H4 (cell line): ENCODE measurements at regions not wholly inside any gene's neighbourhood (a gene's known extent, or its start where the extent isn't known, plus 50 kb on each side); places are given as distances from the start of the nearest gene placed in this dataset.
"Not testable (repeated sequence)": the region's sequence is repeated elsewhere in the genome, so short reads cannot be mapped to it uniquely, and the experiment has no call there.

Experiments used
- DNase-seq: peaks from one replicate; pipeline ENCODE4 v3.0.0-alpha.2; 2015; ENCODE audit warnings: low spot score

- peak; percentile 24 for DNase-seq
Measured at GRCh38 chr4:29708473-29708872, 1011.7 kb upstream of the PCDH7 start.

GRCh38 chr4:29710519-29710918 lies 1009.6 kb upstream of the PCDH7 start:
- DNase-seq, result no peak

- no peak for DNase-seq
Measured at GRCh38 chr4:29711226-29711625, 1008.9 kb upstream of the PCDH7 start.

GRCh38 chr4:29717287-29718057 lies 1002.7 kb upstream of the PCDH7 start:
- no peak for DNase-seq

DNA sequence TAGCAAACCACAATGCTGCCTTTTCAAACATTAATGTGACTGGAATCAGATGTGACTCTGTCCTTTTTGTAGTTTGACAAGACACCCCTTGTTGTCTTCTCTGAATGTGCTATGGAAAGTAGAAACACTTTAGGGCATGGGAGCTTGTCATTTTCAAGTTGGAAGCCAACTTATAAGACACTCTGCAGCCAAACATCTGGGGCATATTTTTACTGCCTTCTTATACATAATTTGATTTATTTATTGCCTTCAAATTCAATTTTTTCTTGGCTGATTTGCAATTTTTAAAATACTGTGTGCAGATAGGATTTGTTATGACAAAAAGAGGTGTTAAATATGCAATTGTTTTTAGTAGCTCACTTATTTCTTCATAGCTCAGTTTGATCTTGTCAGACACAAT lies 1002.0 kb upstream of the PCDH7 start:
- no peak for DNase-seq

GRCh38 chr4:29722253-29722652 lies 997.9 kb upstream of the PCDH7 start:
- no peak for DNase-seq

DNA sequence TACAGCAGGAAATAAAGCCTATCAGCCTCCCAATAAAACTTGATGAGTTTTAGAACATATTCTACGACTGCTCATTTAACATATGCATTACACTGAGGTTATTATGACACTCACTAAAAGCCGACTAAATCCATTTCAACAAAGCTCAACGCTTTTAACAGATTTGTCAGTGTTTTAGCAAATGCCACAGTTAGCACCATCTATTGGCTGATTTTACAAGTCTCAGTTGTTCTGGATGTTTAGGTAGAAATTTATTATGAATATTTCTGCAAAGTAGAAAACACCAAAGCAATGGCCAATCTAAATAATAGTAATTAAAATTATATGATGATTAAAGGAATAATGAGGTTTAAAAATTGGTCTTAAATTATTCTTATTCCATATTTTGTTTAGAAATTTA lies 993.2 kb upstream of the PCDH7 start:
- DNase-seq, result no peak

DNA sequence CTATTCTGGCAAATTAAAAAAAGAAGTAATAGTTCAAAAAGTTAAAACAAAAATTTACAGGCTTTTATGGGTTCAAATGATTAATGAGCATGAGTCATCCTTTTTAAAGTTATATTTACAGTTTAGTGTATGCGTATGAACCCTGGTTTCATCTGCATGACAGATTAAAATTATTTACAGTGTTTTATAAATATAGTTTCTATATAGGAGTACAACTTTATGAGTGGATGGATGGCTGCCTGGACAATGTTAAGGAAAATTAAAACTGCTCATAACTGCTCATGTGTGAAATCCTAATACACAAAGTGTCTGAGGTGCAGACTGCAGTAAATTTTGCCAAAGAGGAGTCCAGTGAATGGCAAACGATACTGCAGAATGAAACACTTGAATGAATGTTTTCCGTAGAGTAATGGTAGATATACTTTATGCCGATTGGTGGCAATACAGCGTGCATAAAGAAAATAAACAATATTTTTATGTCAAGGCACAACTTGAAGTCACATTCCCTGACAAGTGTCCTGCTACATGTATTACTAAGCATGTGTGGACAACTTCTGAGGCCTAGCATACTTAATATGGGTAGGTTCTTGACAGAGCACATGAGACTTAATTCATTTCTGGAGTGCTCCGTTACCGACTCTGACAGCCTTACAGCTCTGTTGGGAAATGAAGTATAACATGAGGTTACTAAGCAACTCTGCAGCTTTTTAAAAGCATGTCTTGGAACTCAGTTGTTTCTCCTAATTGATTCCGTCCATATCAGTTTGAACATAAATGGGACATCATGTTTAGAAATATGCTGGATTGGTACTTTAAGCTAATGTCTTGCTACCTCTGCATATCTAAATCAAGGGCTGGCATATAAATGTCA lies 985.6 kb upstream of the PCDH7 start:
- DNase-seq, result no peak

DNA sequence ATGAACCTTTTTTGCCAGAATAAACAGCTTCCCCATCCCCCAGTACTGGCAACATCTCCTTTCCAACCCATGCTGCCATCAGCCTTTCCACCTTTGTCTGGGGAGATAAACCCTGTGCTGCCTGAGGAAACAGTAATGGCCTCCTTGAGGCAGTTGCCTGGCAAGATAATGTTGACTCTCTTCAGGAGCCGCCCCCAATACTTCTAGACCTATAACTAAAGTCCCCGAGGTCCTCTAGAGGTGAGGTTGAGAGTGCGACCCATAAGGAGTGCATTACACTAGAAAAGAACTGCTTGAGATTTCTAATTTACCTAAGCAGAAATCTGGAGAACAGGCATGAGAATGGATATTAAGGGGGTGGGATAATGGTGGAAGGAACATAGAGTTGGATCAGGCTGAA lies 963.2 kb upstream of the PCDH7 start:
- no peak for DNase-seq

- DNase-seq, result no peak
Measured at GRCh38 chr4:29762151-29762550, 958.0 kb upstream of the PCDH7 start.

GRCh38 chr4:29770627-29771026 lies 949.5 kb upstream of the PCDH7 start:
- DNase-seq, result no peak

GRCh38 chr4:29788123-29788522 lies 932.0 kb upstream of the PCDH7 start:
- not testable (repeated sequence) for DNase-seq

DNA sequence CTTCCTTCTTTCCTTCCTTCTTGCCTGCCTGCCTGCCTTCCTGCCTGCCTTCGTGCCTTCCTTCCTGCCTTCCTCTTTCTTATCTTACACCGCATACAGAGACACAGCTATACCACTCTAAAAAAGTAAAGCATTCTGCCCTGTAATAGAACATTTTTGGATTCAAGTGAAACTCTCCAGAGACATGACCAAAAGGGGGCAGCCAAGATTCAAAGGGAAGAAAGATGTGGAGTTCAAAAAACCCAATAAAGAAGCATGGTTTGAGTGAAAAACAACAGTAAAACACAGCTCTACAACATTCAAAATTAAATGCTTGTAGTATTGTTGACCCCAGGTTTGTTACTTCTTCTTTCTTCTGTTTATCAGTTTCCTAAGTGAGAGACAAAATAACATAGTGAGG lies 914.9 kb upstream of the PCDH7 start:
- peak; percentile 47 for DNase-seq

- no peak for DNase-seq
Measured at GRCh38 chr4:29805916-29806480, 914.2 kb upstream of the PCDH7 start.

GRCh38 chr4:29817961-29818360 lies 902.2 kb upstream of the PCDH7 start:
- no peak for DNase-seq

DNA sequence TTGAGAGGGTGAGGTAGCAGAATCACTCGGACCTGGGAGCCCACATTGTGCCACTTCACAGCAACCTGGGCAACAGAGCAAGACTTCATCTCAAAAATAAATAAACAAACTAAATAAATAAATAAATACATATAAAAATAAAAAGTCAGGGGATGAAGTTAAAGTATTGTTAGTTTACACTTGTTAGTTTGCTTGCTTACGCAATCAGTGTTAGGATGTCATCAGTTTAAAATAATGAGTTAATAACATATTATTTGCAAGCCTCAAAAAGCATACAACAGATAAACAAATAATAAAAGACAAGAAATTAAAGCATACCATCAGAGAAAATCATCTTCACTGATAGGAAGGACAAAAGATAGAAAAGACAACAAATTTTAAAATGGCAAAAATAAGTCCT lies 891.1 kb upstream of the PCDH7 start:
- DNase-seq, result no peak

DNA sequence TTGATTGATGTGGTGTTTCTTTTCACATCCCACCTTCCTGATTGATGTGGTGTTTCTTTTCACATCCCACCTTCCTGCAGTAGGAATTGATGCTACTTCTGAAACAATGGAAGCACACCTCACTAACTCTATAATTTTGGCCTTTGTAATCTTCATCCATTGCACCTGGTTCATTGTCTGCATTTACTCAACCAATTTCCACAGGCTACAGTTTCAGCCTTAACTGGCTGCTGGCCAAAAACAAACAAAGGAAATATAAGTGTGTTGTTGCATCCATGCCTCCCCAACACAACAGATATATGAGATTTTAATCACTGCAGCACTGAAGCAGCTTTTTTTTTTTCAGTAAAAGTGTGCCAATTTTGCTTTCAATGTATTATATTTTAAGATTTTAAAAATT lies 867.6 kb upstream of the PCDH7 start:
- DNase-seq, result no peak

- no peak for DNase-seq
Measured at GRCh38 chr4:29853833-29854232, 866.3 kb upstream of the PCDH7 start.

DNA sequence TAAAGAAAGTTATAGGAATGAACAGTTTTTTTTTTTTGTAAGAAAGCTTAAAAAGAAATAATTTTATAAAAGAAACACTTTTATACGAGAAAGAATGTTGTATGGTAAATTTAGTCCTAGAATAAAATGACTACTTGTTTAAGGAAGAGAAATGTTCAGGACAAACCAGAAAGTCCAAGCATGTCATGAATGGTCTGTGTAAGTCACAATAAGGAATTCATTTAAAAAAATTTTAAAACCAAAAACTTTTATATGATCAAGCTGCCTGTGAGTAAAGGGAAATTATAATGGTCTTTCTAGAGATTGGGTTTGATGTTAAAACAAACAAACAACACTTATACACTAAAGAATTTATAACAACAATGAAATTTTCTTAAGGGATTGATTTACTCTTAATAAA lies 858.9 kb upstream of the PCDH7 start:
- DNase-seq, result no peak

DNA sequence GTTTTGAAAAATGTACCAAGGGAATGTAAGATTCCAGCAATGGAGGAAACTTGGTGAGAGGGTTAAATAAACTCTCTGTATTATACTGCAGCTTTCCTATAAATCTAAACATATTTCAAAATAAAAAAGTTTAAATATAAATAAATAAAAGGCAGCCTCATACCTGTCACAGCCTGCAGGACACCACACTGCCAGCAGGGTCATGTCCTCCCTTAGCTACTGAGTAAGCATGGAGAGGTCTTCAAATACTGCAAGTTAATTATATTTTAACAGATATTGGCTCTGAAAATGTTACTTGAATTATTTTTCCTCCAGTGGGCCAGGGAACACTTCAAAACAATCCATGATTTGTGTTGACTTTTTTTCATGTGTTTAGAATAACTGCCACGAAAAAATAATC lies 852.8 kb upstream of the PCDH7 start:
- no peak for DNase-seq

- no peak for DNase-seq
Measured at GRCh38 chr4:29900336-29900735, 819.8 kb upstream of the PCDH7 start.

DNA sequence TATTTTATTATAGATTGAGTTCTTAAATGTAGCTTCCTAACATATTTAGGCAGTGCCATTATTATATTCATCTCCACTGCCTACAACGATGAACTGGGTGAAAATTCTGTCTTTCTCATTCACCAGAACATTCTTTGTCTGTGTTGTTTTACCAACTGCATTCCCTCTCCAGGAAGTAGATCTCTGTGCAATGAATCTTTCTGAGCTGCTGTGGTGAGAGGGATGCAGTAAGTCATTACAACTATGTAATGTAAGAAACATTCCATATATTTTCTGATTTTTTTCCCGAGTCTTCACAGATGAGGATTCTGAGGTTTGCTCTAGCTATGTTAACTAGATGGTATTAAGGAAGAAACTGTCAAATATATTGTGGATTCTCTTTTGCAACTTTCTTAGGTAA lies 811.9 kb upstream of the PCDH7 start:
- no peak for DNase-seq

DNA sequence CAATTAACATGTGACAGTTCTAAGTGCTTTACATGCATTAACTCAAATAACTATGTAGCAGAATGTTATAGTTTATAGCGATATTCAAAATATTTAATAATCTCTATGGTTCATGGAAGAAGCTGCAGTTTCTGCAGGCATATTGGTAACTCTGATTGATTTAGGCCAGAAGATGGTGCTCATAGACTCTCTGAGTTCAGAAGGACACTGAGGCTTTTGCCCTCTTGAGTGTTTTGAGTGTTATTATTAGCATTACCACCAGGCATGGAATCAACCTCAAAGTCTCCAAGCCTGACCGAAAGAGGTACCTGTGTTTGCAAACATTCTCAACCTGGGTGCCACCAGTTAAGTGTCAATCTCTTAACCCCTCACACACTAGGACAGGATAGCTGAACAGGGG lies 792.3 kb upstream of the PCDH7 start:
- DNase-seq, result no peak
